Transverse colon (tissue), 4 donors: ENCODE measurements at regions not wholly inside any gene's neighbourhood (a gene's known extent, or its start where the extent isn't known, plus 50 kb on each side); places are given as distances from the start of the nearest gene placed in this dataset.

ENCODE experiments used
- DNase-seq: peaks from one replicate; pipeline ENCODE4 v3.0.0-alpha.2; 2019
- H3K27ac ChIP-seq, 4 donors: fragments of 200-600 bp; sonication (generic); 2 replicates each; pipeline ENCODE4 v1.5.1; 2016 to 2018; ENCODE audit warnings: inconsistent platforms in 4 of 4
- H3K27me3 ChIP-seq: fragments of 200-600 bp; sonication (generic); 2 replicates; pipeline ENCODE4 v1.5.1; 2017; ENCODE audit warnings: inconsistent platforms
- H3K36me3 ChIP-seq, 4 donors: fragments of 200-600 bp; sonication (generic); 2 replicates each; pipeline ENCODE4 v1.5.1; 2017 to 2019; ENCODE audit warnings: inconsistent platforms in 4 of 4
- H3K4me1 ChIP-seq, 4 donors: fragments of 200-600 bp; sonication (generic); 2 replicates each; pipeline ENCODE4 v1.5.1; 2017 to 2020; ENCODE audit warnings: inconsistent platforms in 4 of 4
- H3K4me3 ChIP-seq, 4 donors: fragments of 200-600 bp; sonication (generic); 1 replicate in 1 of 4; 2 replicates in 3 of 4; pipeline versions ENCODE4 v1.5.1 to v1.6.1; 2017 to 2019; ENCODE audit warnings: inconsistent platforms in 4 of 4
- H3K9me3 ChIP-seq, 2 donors: fragments of 200-600 bp; sonication (generic); 2 replicates each; pipeline ENCODE4 v1.5.1; 2017 to 2019; ENCODE audit warnings: inconsistent platforms in 2 of 2
- EP300 ChIP-seq: sonication (generic); formaldehyde crosslinking; IDR thresholded peaks from one replicate; pipeline ENCODE4 v1.6.1; 2017; ENCODE audit warnings: antibody characterized with exemption, low read depth
- POLR2A ChIP-seq: fragments of 450-650 bp; IDR thresholded peaks from one replicate; pipeline ENCODE4 v1.6.1; 2016; ENCODE audit warnings: antibody characterized with exemption, mild to moderate bottlenecking, moderate library complexity
- POLR2AphosphoS5 ChIP-seq, 3 donors: sonication (generic); formaldehyde crosslinking; IDR thresholded peaks; one replicate each; pipeline ENCODE4 v1.6.1; 2016; ENCODE audit warnings: antibody characterized with exemption in 3 of 3
- WGBS, 2 donors: methylation state at CpG; one replicate each; pipeline ENCODE4 v1.1.5; 2018; ENCODE audit warnings: low coverage in 1 of 2; 5-methylcytosine and 5-hydroxymethylcytosine counted together
- in situ Hi-C, 4 donors: fragments of 200-750 bp; cut with MboI; loops; one replicate each; pipeline versions ENCODE4 v1.15.0 to v1.15.1; 2017; ENCODE audit warnings: low sequenced_read_pairs in 3 of 4, low pct_ligation_motif_present in 1 of 4, low pct_unique_long_range_greater_than_20kb in 1 of 4
- intact Hi-C: fragments of 100-400 bp; cut with DNase I; formaldehyde crosslinking; loops from one replicate; pipeline ENCODE4 v1.15.1; 2023; ENCODE audit warnings: low total_unique reads
- TF ChIP-seq, protein P1 (sequence below), 5 experiments: fragments of 200-600 bp in 3 of 5; fragments of 450-650 bp in 2 of 5; sonication (generic) in 3 of 5; IDR thresholded peaks; 1 replicate in 2 of 5; 2 replicates in 3 of 5; pipeline ENCODE4 v1.5.1; 2016 to 2017; ENCODE audit warnings: antibody characterized with exemption in 5 of 5, inconsistent platforms in 3 of 5, mild to moderate bottlenecking in 2 of 5, moderate library complexity in 1 of 5

DNA sequence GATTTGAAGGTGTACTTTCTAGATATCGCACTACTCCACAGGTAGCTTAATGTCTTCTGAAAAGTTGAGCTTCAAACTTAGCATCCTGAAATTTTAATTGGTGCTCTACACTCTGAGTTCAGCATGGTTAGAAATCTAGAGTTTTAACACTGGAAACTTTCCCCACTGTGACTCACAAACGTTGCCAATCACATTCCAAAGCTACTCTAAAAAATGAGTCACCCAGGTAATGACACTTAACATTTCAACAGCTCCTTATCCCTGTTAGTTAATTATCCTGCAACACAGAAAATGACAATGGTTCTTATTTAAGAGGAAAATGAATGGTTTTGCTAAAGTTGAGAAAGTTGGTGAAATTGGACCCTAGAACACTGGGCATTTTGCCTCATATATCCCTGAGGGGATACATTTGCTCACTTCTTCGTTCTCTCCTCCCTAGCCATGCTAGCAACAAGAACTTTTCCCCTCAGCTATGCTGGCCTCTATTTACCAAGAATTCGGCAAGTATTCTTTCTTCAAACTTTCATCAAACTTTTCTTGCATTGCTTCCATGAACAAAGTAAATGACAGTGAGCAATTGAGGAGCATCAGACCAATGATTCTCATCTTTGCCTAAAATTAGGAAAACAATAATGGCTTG is 1024.1 kb upstream of the KLHL29 start:
- intact Hi-C loops = no loop called here
- TF ChIP-seq, protein P1, sequence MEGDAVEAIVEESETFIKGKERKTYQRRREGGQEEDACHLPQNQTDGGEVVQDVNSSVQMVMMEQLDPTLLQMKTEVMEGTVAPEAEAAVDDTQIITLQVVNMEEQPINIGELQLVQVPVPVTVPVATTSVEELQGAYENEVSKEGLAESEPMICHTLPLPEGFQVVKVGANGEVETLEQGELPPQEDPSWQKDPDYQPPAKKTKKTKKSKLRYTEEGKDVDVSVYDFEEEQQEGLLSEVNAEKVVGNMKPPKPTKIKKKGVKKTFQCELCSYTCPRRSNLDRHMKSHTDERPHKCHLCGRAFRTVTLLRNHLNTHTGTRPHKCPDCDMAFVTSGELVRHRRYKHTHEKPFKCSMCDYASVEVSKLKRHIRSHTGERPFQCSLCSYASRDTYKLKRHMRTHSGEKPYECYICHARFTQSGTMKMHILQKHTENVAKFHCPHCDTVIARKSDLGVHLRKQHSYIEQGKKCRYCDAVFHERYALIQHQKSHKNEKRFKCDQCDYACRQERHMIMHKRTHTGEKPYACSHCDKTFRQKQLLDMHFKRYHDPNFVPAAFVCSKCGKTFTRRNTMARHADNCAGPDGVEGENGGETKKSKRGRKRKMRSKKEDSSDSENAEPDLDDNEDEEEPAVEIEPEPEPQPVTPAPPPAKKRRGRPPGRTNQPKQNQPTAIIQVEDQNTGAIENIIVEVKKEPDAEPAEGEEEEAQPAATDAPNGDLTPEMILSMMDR (IDR thresholded peaks at IDR 0.05) = no peak
- no peak for TF ChIP-seq EP300
- no peak for TF ChIP-seq POLR2AphosphoS5 (IDR thresholded peaks at IDR 0.05)
- TF ChIP-seq POLR2A = no peak
- 65 to 68% methylated on average over 3 to 4 of the region's 4 CpGs for WGBS, 2 donors

DNA sequence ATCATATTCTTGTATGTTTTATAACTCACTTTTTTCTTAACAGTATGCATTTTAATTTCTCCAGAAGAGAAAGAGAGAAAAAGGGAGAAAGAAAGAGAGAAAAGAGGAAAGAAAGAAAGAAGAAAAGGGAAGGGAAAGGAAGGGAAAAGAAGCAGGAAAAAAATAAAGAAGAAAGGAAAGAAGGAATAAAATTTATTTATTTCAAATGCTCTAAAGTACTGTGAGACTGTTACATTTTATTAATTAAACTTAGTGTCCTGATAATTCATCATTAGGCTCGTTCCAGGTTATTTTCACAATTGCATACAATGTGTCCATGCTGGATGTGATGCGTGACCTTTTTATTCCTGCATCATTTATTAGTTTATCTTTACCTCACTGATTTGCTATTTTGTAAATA is 1023.4 kb upstream of the KLHL29 start:
- Histone ChIP-seq H3K9me3 (no peaks in the 10 kb centered on the region), H3K36me3 (no peaks in the 10 kb centered on the region), H3K27me3 (no peaks in the 10 kb centered on the region), H3K27ac (no peak overlapping the region), H3K4me1 (no peaks in the 10 kb centered on the region), H3K4me3 (no peak overlapping the region)
- WGBS, 2 donors = 79% methylated on average over 2 of the region's 2 CpGs
- in situ Hi-C loops = loop anchor here in 2 of 4 donors (25.0 kb wide), 1 partner anchor 976 kb away; no protein-coding TSS in a partner anchor
- TF ChIP-seq, protein P1 (IDR thresholded peaks at IDR 0.05) = no peak
- TF ChIP-seq POLR2A (no peak), POLR2AphosphoS5 (IDR thresholded peaks at IDR 0.05) (no peak), EP300 (no peak)
- no peak for DNase-seq
- intact Hi-C loops = no loop called here

More for the DNA sequence above, 1024.1 kb upstream of the KLHL29 start:
- in situ Hi-C loops = loop anchor here in 2 of 4 donors (25.0 kb wide), 1 partner anchor 976 kb away; no protein-coding TSS in a partner anchor
- Histone ChIP-seq H3K4me3 (no peak overlapping the region), H3K27ac (no peak overlapping the region), H3K4me1 (no peaks in the 10 kb centered on the region), H3K36me3 (no peaks in the 10 kb centered on the region), H3K9me3 (no peaks in the 10 kb centered on the region), H3K27me3 (no peaks in the 10 kb centered on the region)
- no peak for DNase-seq

DNA sequence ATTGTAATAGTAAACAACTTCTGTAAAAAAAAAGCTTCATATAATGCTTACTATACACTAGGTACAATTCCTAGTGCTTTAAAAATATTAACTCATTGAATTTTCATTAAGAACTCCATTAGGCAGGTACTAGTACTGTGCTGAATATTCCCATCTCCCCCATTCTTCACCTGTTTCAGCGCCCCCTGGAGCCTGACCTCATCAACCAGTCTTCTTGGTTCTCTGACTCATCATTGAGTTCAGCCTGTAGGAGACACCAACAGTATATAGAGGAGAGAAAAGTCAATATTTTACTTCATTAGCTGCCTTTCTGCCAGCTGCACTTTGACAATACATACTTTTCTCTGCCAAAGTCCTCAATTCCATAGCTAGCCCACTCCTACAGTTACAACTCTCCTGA is 1009.9 kb upstream of the KLHL29 start:
- H3K9me3 ChIP-seq = no peaks in the 10 kb centered on the region
- no peak for DNase-seq
- in situ Hi-C loops (no loop called here), intact Hi-C loops (no loop called here)
- H3K27me3 ChIP-seq = no peaks in the 10 kb centered on the region
- no peaks in the 10 kb centered on the region for H3K36me3 ChIP-seq
- no peak overlapping the region for H3K4me3 ChIP-seq
- no peak for TF ChIP-seq POLR2AphosphoS5 (IDR thresholded peaks at IDR 0.05)
- TF ChIP-seq EP300 = no peak
- TF ChIP-seq POLR2A = no peak
- TF ChIP-seq, protein P1 (IDR thresholded peaks at IDR 0.05) = no peak
- 16 to 17% methylated on average over 1 of the region's 1 CpG for WGBS, 2 donors
- H3K27ac ChIP-seq = no peak overlapping the region
- no peaks in the 10 kb centered on the region for H3K4me1 ChIP-seq

DNA sequence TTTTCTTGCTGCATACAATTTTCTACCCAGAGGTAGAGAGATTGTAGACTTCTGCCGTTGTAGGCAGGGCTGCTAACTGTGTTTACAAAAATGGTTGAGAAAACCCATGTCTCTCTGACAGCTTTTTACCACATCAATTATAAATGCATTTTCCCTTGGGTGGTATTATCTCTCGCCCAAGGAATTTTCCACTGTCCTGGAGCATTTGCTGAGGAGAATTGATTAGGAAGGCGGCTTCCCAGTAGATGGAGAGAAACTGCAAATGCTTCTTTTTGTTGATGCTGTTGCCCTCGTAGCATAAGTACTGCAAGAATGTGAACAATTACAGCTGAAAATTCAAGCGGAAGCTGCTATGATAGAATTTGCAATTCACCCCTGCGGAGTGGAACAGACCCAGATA is 1007.7 kb upstream of the KLHL29 start:
- Histone ChIP-seq H3K9me3 (no peaks in the 10 kb centered on the region), H3K27me3 (no peaks in the 10 kb centered on the region), H3K27ac (no peak overlapping the region), H3K36me3 (no peaks in the 10 kb centered on the region), H3K4me3 (no peak overlapping the region), H3K4me1 (no peaks in the 10 kb centered on the region)
- 47 to 84% methylated on average over 3 to 6 of the region's 6 CpGs for WGBS, 2 donors
- in situ Hi-C loops (no loop called here), intact Hi-C loops (no loop called here)
- DNase-seq = no peak
- TF ChIP-seq POLR2A (no peak), EP300 (no peak)
- TF ChIP-seq, protein P1 (IDR thresholded peaks at IDR 0.05) = no peak
